Coronary artery (tissue), 2 donors: ENCODE measurements at regions not wholly inside any gene's neighbourhood (a gene's known extent, or its start where the extent isn't known, plus 50 kb on each side); places are given as distances from the start of the nearest gene placed in this dataset.

Source experiments
- DNase-seq: peaks from one replicate; pipeline ENCODE4 v3.0.0-alpha.2; 2017; ENCODE audit warnings: low spot score
- H3K27ac ChIP-seq, 2 donors: fragments of 200-600 bp; sonication (generic); one replicate each; pipeline ENCODE4 v1.5.1; 2016 to 2019
- H3K4me3 ChIP-seq: fragments of 200-600 bp; sonication (generic); 2 replicates; pipeline ENCODE4 v1.5.1; 2016; ENCODE audit warnings: mild to moderate bottlenecking, moderate library complexity
- CTCF ChIP-seq: fragments of 200-600 bp; sonication (generic); IDR thresholded peaks from one replicate; pipeline ENCODE4 v1.5.1; 2019; ENCODE audit warnings: antibody characterized with exemption

DNA sequence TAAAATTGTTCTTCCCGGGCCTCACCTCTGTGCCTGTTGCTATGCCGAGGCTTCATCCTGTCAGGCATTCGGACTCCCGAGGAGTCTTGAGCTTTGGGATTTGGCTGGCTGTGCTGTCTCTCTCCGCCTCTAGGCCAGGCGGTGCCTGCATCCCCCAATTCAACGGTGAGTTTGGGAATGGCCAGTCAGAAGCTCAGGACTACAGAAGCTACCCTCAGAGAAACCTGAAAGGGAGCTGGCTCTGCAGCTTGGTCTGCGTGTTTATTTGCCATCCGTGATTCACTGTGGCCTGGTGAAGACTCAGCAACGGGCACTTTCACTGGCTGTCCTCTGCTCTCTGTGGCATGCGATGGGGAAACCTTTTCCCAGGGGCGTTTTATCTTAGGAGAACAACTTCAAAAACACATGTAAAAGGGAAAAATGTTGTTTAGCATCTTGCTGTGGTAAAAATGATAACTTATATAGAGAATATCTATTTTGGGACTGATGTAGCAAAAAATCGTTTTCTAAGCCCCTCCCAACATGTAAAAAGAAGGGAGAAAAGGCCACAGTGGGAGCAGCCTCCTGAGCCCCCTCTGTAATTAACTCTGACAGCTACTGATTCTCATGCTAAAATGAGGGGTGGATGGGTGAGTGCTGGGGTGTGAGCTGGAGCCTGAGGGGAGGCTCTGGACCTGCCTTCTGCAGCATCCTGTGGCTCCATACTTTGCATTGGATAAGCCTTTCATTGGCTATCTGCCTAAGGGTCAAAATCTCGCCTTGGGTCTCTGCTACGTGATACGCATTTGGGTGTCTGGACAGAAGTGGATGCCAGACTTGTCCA is 103.4 kb upstream of the KLHL25 start:
- Histone ChIP-seq H3K27ac (no peak overlapping the region), H3K4me3 (no peak overlapping the region)
- TF ChIP-seq CTCF, result no peak
- DNase-seq, result no peak

DNA sequence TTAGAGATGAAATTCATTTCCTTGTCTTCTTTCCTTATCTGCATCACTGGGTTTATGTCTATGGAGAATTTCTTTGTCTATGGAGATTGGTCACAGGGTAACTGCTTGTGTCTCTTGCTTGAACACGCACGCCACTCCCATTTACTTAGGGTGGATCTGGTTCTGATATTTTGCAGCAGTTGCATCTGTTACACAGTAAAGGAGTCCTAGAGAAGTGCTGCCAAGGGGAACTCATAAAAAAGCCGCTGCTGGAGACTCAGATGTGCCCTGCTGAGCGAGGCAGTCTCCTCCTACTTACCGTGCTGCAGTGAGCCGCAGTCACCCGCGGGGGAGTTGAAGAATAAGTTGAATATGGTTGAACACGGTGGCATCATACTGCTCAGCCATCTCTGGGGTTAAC is 105.2 kb upstream of the KLHL25 start:
- Histone ChIP-seq H3K27ac (no peak overlapping the region), H3K4me3 (no peak overlapping the region)
- TF ChIP-seq CTCF, result no peak
- no peak for DNase-seq

DNA sequence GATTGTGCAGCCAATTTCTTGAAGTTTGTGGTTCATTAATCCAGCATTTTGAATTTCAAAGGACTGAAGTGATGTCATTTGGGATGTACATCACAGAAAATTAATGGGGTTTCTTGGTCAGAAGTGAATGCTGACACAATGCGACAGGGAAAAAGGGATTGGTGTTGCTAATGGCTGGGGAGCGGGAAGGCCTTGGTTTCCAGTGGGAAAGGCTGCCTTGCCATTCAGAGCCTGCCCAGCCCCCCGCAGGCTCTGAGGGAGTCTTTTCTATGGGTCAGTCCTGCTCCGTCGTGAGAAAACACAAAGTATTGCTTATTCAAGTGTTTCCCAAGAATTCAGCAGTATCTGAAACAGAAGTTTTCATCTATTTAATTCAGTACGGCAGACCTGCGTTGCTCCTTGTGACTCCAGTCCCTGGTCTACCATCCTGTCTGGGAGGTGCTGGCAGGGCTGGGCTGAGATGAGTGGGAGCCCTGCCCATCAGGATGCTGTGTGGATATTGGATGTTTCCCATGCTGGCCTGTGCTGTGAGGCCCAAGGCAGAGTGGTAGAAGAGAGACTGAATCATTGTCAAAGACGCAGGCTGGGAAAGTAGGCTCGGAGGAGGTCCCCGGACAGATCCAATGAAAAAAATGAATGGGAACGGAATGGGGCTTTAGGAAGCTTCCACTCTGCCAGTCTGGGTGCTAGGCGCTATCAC is 111.2 kb upstream of the KLHL25 start:
- no peak for TF ChIP-seq CTCF
- no peak for DNase-seq

DNA sequence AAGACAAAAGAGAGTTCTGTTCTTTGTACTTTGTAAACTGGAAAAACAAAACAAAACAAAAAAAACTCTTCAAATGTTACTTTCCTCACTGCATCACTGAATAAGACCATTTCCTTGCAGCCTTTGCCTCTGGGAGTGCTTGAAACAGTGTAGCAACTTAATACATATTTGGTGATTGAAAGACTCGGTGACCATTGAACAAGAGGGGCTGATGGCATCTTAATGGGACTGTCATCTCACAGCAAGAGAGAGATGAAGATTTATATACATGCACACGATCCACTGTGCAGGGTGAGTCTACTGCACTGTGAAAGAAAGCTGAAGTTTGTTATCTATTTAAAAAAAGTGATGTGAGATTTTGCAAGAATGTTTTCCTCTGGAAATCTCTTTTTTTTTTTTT is 111.9 kb upstream of the KLHL25 start:
- no peak for TF ChIP-seq CTCF
- DNase-seq, result no peak
- Histone ChIP-seq H3K4me3 (no peak overlapping the region), H3K27ac (no peak overlapping the region)

More for the DNA sequence above, 111.2 kb upstream of the KLHL25 start:
- Histone ChIP-seq H3K4me3 (no peak overlapping the region), H3K27ac (no peak overlapping the region)

DNA sequence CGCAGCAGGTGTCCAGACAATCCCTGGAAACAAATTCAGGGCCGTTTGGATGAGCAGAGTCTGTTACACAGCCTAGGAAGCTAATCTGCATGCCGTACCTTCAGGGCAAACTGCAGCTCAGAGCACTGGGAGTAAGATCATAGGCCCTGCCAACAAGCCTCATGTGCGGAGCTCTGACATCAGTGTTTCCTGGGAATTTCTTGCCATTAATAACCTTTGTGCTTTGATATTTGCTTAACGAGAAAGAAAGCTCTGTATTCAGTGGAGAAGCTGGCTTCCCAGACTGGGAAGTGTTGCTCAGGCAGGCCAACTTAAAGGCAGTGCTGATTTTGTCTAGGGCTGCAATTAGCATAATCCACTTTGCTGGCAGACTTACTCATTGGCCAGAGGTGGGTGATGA is 116.1 kb upstream of the KLHL25 start:
- no peak for TF ChIP-seq CTCF
- DNase-seq, result no peak

DNA sequence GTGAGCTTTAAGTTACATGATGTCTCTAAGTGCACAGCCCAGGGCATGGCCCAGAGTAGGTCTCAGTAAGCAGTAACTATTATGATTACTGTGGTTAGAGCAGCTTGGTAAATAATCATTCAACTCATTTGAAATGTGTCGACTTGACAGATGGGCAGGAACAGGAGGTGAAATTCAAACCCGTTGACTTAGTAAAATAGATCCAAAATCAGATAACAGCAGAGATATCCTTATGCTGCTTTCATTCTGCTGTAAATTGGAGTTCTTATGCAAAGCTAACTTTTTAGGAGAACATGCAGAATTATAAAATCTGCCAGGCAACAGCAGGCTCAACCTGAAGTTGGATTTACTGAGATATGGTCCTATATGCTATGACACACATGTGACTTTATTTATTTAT is 118.7 kb upstream of the KLHL25 start:
- Histone ChIP-seq H3K27ac (no peak overlapping the region), H3K4me3 (no peak overlapping the region)
- DNase-seq, result no peak
- TF ChIP-seq CTCF, result no peak

More for the DNA sequence above, 116.1 kb upstream of the KLHL25 start:
- Histone ChIP-seq H3K27ac (no peak overlapping the region), H3K4me3 (no peak overlapping the region)

GRCh38 chr15:85920956-85921355 is 126.2 kb upstream of the KLHL25 start:
- H3K4me3 ChIP-seq, result no peak overlapping the region
- no peak overlapping the region for H3K27ac ChIP-seq
- no peak for DNase-seq
- no peak for TF ChIP-seq CTCF
